ENCODE measurements at regions not wholly inside any gene's neighbourhood (a gene's known extent, or its start where the extent isn't known, plus 50 kb on each side); places are given as distances from the start of the nearest gene placed in this dataset.

GRCh38 chr9:118650417-118650816 lies 718.8 kb downstream of the BRINP1 start:
- H3K9me3 ChIP-seq: peaks cover 0 to 12% (median 9%) of the 10 kb centered on the region in 3 donors
- TF ChIP-seq POLR2A (IDR thresholded peaks at IDR 0.05): no peak
- no peak for TF ChIP-seq CTCF (IDR thresholded peaks at IDR 0.05)
- H3K27ac ChIP-seq: no peak overlapping the region
- H3K4me1 ChIP-seq: no peaks in the 10 kb centered on the region
- H3K36me3 ChIP-seq: no peaks in the 10 kb centered on the region
- intact Hi-C loops (cut with DNase I): no loop called here
- H3K27me3 ChIP-seq: no peaks in the 10 kb centered on the region
- DNase-seq: no peak
- H3K4me3 ChIP-seq: no peak overlapping the region

GRCh38 chr9:118651511-118651910 lies 717.7 kb downstream of the BRINP1 start:
- Histone ChIP-seq H3K4me3 (no peak overlapping the region), H3K4me1 (no peaks in the 10 kb centered on the region), H3K9me3 (peaks cover 0 to under 1% (median 0%) of the 10 kb centered on the region in 3 donors), H3K27me3 (no peaks in the 10 kb centered on the region), H3K36me3 (no peaks in the 10 kb centered on the region), H3K27ac (no peak overlapping the region)
- no peak for DNase-seq
- WGBS, 2 donors: 19 to 47% methylated on average over 2 of the region's 2 CpGs
- intact Hi-C loops (cut with DNase I): no loop called here
- no peak for TF ChIP-seq POLR2A (IDR thresholded peaks at IDR 0.05)
- TF ChIP-seq CTCF (IDR thresholded peaks at IDR 0.05): no peak

GRCh38 chr9:118652258-118652657 lies 717.0 kb downstream of the BRINP1 start:
- Histone ChIP-seq H3K36me3 (no peaks in the 10 kb centered on the region), H3K4me1 (no peaks in the 10 kb centered on the region), H3K4me3 (no peak overlapping the region), H3K27ac (no peak overlapping the region), H3K27me3 (no peaks in the 10 kb centered on the region), H3K9me3 (no peaks in the 10 kb centered on the region)
- DNase-seq: no peak
- TF ChIP-seq CTCF (IDR thresholded peaks at IDR 0.05) (no peak), POLR2A (IDR thresholded peaks at IDR 0.05) (no peak)
- WGBS, 2 donors: 27 to 31% methylated on average over 2 of the region's 2 CpGs
- intact Hi-C loops (cut with DNase I): no loop called here

GRCh38 chr9:118652912-118653311 lies 716.3 kb downstream of the BRINP1 start:
- no peak overlapping the region for H3K4me3 ChIP-seq
- intact Hi-C loops (cut with DNase I): no loop called here
- no peak for DNase-seq
- H3K36me3 ChIP-seq: no peaks in the 10 kb centered on the region
- no peak for TF ChIP-seq CTCF (IDR thresholded peaks at IDR 0.05)
- TF ChIP-seq POLR2A (IDR thresholded peaks at IDR 0.05): no peak
- no peaks in the 10 kb centered on the region for H3K4me1 ChIP-seq
- no peaks in the 10 kb centered on the region for H3K27me3 ChIP-seq
- 37 to 49% methylated on average over 2 of the region's 2 CpGs for WGBS, 2 donors
- no peaks in the 10 kb centered on the region for H3K9me3 ChIP-seq
- no peak overlapping the region for H3K27ac ChIP-seq

GRCh38 chr9:118659011-118659410 lies 710.2 kb downstream of the BRINP1 start:
- Histone ChIP-seq H3K9me3 (no peaks in the 10 kb centered on the region), H3K27ac (no peak overlapping the region), H3K27me3 (no peaks in the 10 kb centered on the region), H3K4me3 (no peak overlapping the region), H3K4me1 (no peaks in the 10 kb centered on the region), H3K36me3 (no peaks in the 10 kb centered on the region)
- WGBS, 2 donors: 42 to 58% methylated on average over 6 of the region's 6 CpGs
- intact Hi-C loops (cut with DNase I): no loop called here
- DNase-seq: no peak
- TF ChIP-seq POLR2A (IDR thresholded peaks at IDR 0.05) (no peak), CTCF (IDR thresholded peaks at IDR 0.05) (no peak)
